Liver (tissue), 8 donors: ENCODE measurements at regions not wholly inside any gene's neighbourhood (a gene's known extent, or its start where the extent isn't known, plus 50 kb on each side); places are given as distances from the start of the nearest gene placed in this dataset.

Experiments
- DNase-seq: peaks from one replicate; pipeline ENCODE4 v3.0.0-alpha.2; 2017; ENCODE audit warnings: low spot score
- H3K27ac ChIP-seq, 2 donors: one replicate each; pipeline ENCODE4 v1.7.0; 2013; ENCODE audit warnings: inconsistent platforms in 2 of 2, low read length in 2 of 2, control low read depth in 1 of 2, low read depth in 1 of 2, mild to moderate bottlenecking in 1 of 2
- H3K27me3 ChIP-seq, 4 donors: one replicate each; pipeline versions ENCODE4 v1.6.1 to v1.7.0; 2013; ENCODE audit warnings: low read length in 3 of 4, inconsistent platforms in 1 of 4, mild to moderate bottlenecking in 1 of 4, moderate library complexity in 1 of 4; ENCODE audit not compliant: control insufficient read depth in 4 of 4, insufficient read depth in 4 of 4
- H3K36me3 ChIP-seq, 4 donors: one replicate each; pipeline versions ENCODE4 v1.6.1 to v1.7.0; 2013; ENCODE audit warnings: low read length in 3 of 4, mild to moderate bottlenecking in 3 of 4, low read depth in 1 of 4, moderate library complexity in 1 of 4; ENCODE audit not compliant: control insufficient read depth in 4 of 4, insufficient read depth in 3 of 4
- H3K4me1 ChIP-seq, 4 donors: one replicate each; pipeline versions ENCODE4 v1.6.1 to v1.7.0; 2013; ENCODE audit warnings: low read length in 3 of 4, mild to moderate bottlenecking in 3 of 4, moderate library complexity in 1 of 4; ENCODE audit not compliant: control insufficient read depth in 4 of 4, insufficient read depth in 4 of 4
- H3K4me3 ChIP-seq, 3 donors: one replicate each; pipeline versions ENCODE4 v1.6.1 to v1.7.0; 2013; ENCODE audit warnings: low read length in 3 of 3, control low read depth in 1 of 3, low read depth in 1 of 3, mild to moderate bottlenecking in 1 of 3
- H3K9ac ChIP-seq, 2 donors: one replicate each; pipeline ENCODE4 v1.7.0; 2013; ENCODE audit warnings: low read length in 2 of 2, mild to moderate bottlenecking in 2 of 2, moderate library complexity in 2 of 2, control low read depth in 1 of 2, low read depth in 1 of 2
- H3K9me3 ChIP-seq, 4 donors: one replicate each; pipeline versions ENCODE4 v1.6.1 to v1.7.0; 2013; ENCODE audit warnings: low read length in 3 of 4; ENCODE audit not compliant: control insufficient read depth in 4 of 4
- ATF3 ChIP-seq: IDR thresholded peaks from 2 replicates; pipeline ENCODE4 v1.6.1; 2016; ENCODE audit warnings: antibody characterized with exemption
- CTCF ChIP-seq: fragments of 150-350 bp; IDR thresholded peaks from 2 replicates; pipeline ENCODE4 v1.5.1; 2017; ENCODE audit warnings: improper control_type of control experiment, low read depth, low read length; ENCODE audit not compliant: missing input control
- EGR1 ChIP-seq, 2 donors: IDR thresholded peaks; 2 replicates each; pipeline ENCODE4 v1.6.1; 2016 to 2018; ENCODE audit warnings: antibody characterized with exemption in 2 of 2, low read depth in 2 of 2
- FOXA2 ChIP-seq: IDR thresholded peaks from 2 replicates; pipeline ENCODE4 v1.6.1; 2016; ENCODE audit warnings: antibody characterized with exemption
- GABPA ChIP-seq, 2 donors: IDR thresholded peaks in 1 of 2; conservative IDR thresholded peaks in 1 of 2; 2 replicates each; pipeline ENCODE4 v1.6.1; 2016; ENCODE audit warnings: antibody characterized with exemption in 2 of 2, mild to moderate bottlenecking in 1 of 2, moderate library complexity in 1 of 2
- HNF4G ChIP-seq: IDR thresholded peaks from 2 replicates; pipeline ENCODE4 v1.6.1; 2016; ENCODE audit warnings: antibody characterized with exemption
- JUND ChIP-seq, 2 donors: IDR thresholded peaks; 2 replicates each; pipeline ENCODE4 v1.6.1; 2016; ENCODE audit warnings: antibody characterized with exemption in 2 of 2
- MAX ChIP-seq: IDR thresholded peaks from 2 replicates; pipeline ENCODE4 v1.6.1; 2016; ENCODE audit warnings: antibody characterized with exemption
- NR2F2 ChIP-seq: IDR thresholded peaks from 2 replicates; pipeline ENCODE4 v1.6.1; 2016; ENCODE audit warnings: antibody characterized with exemption
- RAD21 ChIP-seq, 2 donors: IDR thresholded peaks; 2 replicates each; pipeline ENCODE4 v1.6.1; 2016; ENCODE audit warnings: antibody characterized with exemption in 2 of 2, mild to moderate bottlenecking in 2 of 2
- REST ChIP-seq: IDR thresholded peaks from 2 replicates; pipeline ENCODE4 v1.6.1; 2016; ENCODE audit warnings: antibody characterized with exemption, mild to moderate bottlenecking
- RXRA ChIP-seq, 2 donors: IDR thresholded peaks; 2 replicates each; pipeline ENCODE4 v1.6.1; 2017 to 2018; ENCODE audit warnings: antibody characterized with exemption in 2 of 2, mild to moderate bottlenecking in 1 of 2
- SP1 ChIP-seq: IDR thresholded peaks from 2 replicates; pipeline ENCODE4 v1.6.1; 2018; ENCODE audit warnings: antibody characterized with exemption, mild to moderate bottlenecking
- TAF1 ChIP-seq: conservative IDR thresholded peaks from 2 replicates; pipeline ENCODE4 v1.6.1; 2016; ENCODE audit warnings: antibody characterized with exemption, mild to moderate bottlenecking
- YY1 ChIP-seq: IDR thresholded peaks from 2 replicates; pipeline ENCODE4 v1.6.1; 2016; ENCODE audit warnings: antibody characterized with exemption, mild to moderate bottlenecking
- ZBTB33 ChIP-seq: IDR thresholded peaks from 2 replicates; pipeline ENCODE4 v1.6.1; 2016; ENCODE audit warnings: antibody characterized with exemption
- WGBS: extraction: QIAGEN DNeasy Blood & Tissue Kit; methylation state at CpG from one replicate; pipeline ENCODE4 v1.1.7; 2013; 5-methylcytosine and 5-hydroxymethylcytosine counted together
- donor health status: healthy.
- donor health status: healthy.
- donor health status: healthy.
- donor health status: healthy.
- donor health status: healthy.

- TF ChIP-seq FOXA2 (no peak), ZBTB33 (no peak)
Observed at GRCh38 chr15:87743562-87743961, 513.0 kb downstream of the NTRK3 start (continued).

GRCh38 chr15:87741350-87741749, 515.2 kb downstream of the NTRK3 start:
- Histone ChIP-seq H3K36me3 (no peaks in the 10 kb centered on the region), H3K9me3 (no peaks in the 10 kb centered on the region), H3K4me1 (no peaks in the 10 kb centered on the region), H3K27me3 (peaks cover 0 to 5% (median 0%) of the 10 kb centered on the region in 4 donors), H3K4me3 (no peak overlapping the region), H3K27ac (no peak overlapping the region), H3K9ac (no peak overlapping the region)
- DNase-seq = no peak
- 71% methylated on average over 3 of the region's 3 CpGs for WGBS
- no peak for TF ChIP-seq TAF1
- no peak for TF ChIP-seq RXRA (IDR thresholded peaks at IDR 0.05)
- no peak for TF ChIP-seq NR2F2
- TF ChIP-seq HNF4G = no peak

- no peak for TF ChIP-seq RAD21 (IDR thresholded peaks at IDR 0.05)
- no peak for TF ChIP-seq SP1
- no peak for TF ChIP-seq EGR1 (IDR thresholded peaks at IDR 0.05; ENCODE audit: low read depth in 2 of 2)
- no peak for TF ChIP-seq YY1
- no peak for TF ChIP-seq ATF3
- TF ChIP-seq GABPA (IDR thresholded peaks at IDR 0.05 in 1 of 2, conservative IDR thresholded peaks at IDR 0.05 in 1 of 2) = no peak
- TF ChIP-seq FOXA2 = no peak
- no peak for TF ChIP-seq CTCF
- TF ChIP-seq ZBTB33 = no peak
- TF ChIP-seq NR2F2 = no peak
- TF ChIP-seq MAX = no peak
- TF ChIP-seq JUND (IDR thresholded peaks at IDR 0.05) = no peak
- TF ChIP-seq REST = no peak
- Histone ChIP-seq H3K9ac (no peak overlapping the region), H3K27me3 (peaks cover 0 to 5% (median 0%) of the 10 kb centered on the region in 4 donors), H3K27ac (no peak overlapping the region), H3K4me1 (no peaks in the 10 kb centered on the region), H3K4me3 (no peak overlapping the region), H3K36me3 (no peaks in the 10 kb centered on the region), H3K9me3 (no peaks in the 10 kb centered on the region)
- no peak for DNase-seq
- WGBS = 71% methylated on average over 5 of the region's 5 CpGs
Observed at GRCh38 chr15:87740655-87741344, 515.7 kb downstream of the NTRK3 start.
